ENCODE measurements at regions not wholly inside any gene's neighbourhood (a gene's known extent, or its start where the extent isn't known, plus 50 kb on each side); places are given as distances from the start of the nearest gene placed in this dataset.

DNA sequence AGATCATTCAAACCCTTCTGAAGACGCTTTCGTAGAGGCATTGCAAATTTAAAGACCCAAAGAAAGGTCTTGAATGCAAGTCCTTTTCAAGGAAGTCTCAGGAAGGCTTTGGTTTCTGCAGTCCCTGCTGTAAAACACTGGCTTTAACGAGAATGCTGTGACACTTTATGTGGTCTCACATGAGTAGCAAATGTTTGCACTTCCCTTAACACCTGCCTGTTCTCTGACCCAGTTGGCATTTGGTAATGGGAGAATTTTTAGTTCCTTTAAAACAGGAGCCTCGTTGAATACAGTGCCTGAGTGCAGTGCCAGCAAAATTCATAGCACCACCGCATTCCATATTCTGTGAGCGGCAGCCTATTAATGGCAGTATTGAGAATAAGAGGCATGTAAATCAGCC, 330.5 kb upstream of the PRKX start:
- no peak overlapping the region for H3K27ac Mint-ChIP-seq

GRCh38 chrX:4035874-4036273, 322.4 kb upstream of the PRKX start:
- H3K4me3 Mint-ChIP-seq, result no peak overlapping the region
- TF ChIP-seq, protein P1, sequence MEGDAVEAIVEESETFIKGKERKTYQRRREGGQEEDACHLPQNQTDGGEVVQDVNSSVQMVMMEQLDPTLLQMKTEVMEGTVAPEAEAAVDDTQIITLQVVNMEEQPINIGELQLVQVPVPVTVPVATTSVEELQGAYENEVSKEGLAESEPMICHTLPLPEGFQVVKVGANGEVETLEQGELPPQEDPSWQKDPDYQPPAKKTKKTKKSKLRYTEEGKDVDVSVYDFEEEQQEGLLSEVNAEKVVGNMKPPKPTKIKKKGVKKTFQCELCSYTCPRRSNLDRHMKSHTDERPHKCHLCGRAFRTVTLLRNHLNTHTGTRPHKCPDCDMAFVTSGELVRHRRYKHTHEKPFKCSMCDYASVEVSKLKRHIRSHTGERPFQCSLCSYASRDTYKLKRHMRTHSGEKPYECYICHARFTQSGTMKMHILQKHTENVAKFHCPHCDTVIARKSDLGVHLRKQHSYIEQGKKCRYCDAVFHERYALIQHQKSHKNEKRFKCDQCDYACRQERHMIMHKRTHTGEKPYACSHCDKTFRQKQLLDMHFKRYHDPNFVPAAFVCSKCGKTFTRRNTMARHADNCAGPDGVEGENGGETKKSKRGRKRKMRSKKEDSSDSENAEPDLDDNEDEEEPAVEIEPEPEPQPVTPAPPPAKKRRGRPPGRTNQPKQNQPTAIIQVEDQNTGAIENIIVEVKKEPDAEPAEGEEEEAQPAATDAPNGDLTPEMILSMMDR (IDR thresholded peaks at IDR 0.05), result no peak
- H3K4me1 Mint-ChIP-seq (ENCODE audit: low read depth), result no peaks in the 10 kb centered on the region
- H3K36me3 Mint-ChIP-seq (ENCODE audit: low read depth), result no peaks in the 10 kb centered on the region
- DNase-seq, result no peak
- no peak overlapping the region for H3K27ac Mint-ChIP-seq
- H3K27me3 Mint-ChIP-seq (ENCODE audit: insufficient read depth), result no peaks in the 10 kb centered on the region
- H3K9me3 Mint-ChIP-seq, result peaks cover 6% of the 10 kb centered on the region; the same call in 1 of the 2 replicates

More for the DNA sequence above, 330.5 kb upstream of the PRKX start:
- no peaks in the 10 kb centered on the region for H3K4me1 Mint-ChIP-seq (ENCODE audit: low read depth)
- no peaks in the 10 kb centered on the region for H3K36me3 Mint-ChIP-seq (ENCODE audit: low read depth)
- H3K27me3 Mint-ChIP-seq (ENCODE audit: insufficient read depth), result no peaks in the 10 kb centered on the region
- H3K9me3 Mint-ChIP-seq, result peaks cover 12% of the 10 kb centered on the region
- no peak overlapping the region for H3K4me3 Mint-ChIP-seq
- DNase-seq, result no peak
- TF ChIP-seq, protein P1 (IDR thresholded peaks at IDR 0.05), result no peak

DNA sequence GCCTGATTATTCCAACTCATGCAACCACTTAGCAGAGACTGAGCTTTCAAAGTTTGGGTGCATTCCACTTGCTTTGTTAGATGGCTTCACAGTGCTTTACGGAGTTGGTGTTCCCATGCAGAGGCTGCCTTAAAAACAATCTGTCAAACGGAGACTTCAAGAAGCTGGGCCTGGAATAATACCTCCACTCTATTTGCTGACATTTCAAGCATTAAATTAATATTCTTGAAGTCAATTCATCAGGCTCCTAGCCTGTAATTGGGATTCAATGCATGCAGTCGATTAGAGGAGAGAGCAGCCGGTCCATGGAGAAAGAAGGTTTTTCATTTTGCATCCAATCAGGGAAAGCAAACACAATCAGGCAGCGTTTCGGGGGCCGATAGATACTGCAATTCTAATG, 314.7 kb upstream of the PRKX start:
- H3K4me3 Mint-ChIP-seq, result no peak overlapping the region
- no peak for DNase-seq
- no peaks in the 10 kb centered on the region for H3K36me3 Mint-ChIP-seq (ENCODE audit: low read depth)
- H3K4me1 Mint-ChIP-seq (ENCODE audit: low read depth), result no peaks in the 10 kb centered on the region
- no peaks in the 10 kb centered on the region for H3K27me3 Mint-ChIP-seq (ENCODE audit: insufficient read depth)
- TF ChIP-seq, protein P1 (IDR thresholded peaks at IDR 0.05), result no peak
- no peak overlapping the region for H3K27ac Mint-ChIP-seq
- H3K9me3 Mint-ChIP-seq, result peaks cover 2% of the 10 kb centered on the region; the same call in 1 of the 2 replicates

- H3K27me3 Mint-ChIP-seq (ENCODE audit: insufficient read depth), result no peaks in the 10 kb centered on the region
- no peak for DNase-seq
- H3K4me1 Mint-ChIP-seq (ENCODE audit: low read depth), result no peaks in the 10 kb centered on the region
- TF ChIP-seq, protein P1 (IDR thresholded peaks at IDR 0.05), result no peak
- no peaks in the 10 kb centered on the region for H3K36me3 Mint-ChIP-seq (ENCODE audit: low read depth)
- peaks cover 4% of the 10 kb centered on the region for H3K9me3 Mint-ChIP-seq
- H3K4me3 Mint-ChIP-seq, result no peak overlapping the region
- no peak overlapping the region for H3K27ac Mint-ChIP-seq
Measured at GRCh38 chrX:4005281-4005680, 291.8 kb upstream of the PRKX start.

DNA sequence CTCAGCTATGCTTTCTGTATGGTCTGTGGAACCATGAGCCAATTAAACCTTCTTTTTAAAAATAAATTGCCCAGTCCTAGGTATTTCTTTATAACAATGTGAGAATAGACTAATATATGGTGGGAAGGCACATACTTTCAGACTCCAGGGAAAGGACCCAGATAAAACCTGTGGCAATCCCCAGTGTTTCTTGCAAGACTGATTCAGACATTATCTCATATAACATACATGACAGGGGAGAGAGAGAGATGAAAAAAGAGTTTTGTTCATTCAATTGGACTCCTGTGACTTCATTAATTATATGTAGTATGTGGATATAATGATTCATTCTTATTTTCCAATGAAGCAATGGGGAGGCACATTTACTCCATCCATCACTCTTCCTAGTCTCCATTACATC, 291.4 kb upstream of the PRKX start:
- TF ChIP-seq, protein P1 (IDR thresholded peaks at IDR 0.05), result no peak
- no peak for DNase-seq
- Mint-ChIP-seq H3K4me3 (no peak overlapping the region), H3K27me3 (ENCODE audit: insufficient read depth) (no peaks in the 10 kb centered on the region), H3K36me3 (ENCODE audit: low read depth) (no peaks in the 10 kb centered on the region), H3K9me3 (peaks cover 4% of the 10 kb centered on the region), H3K4me1 (ENCODE audit: low read depth) (no peaks in the 10 kb centered on the region), H3K27ac (no peak overlapping the region)

DNA sequence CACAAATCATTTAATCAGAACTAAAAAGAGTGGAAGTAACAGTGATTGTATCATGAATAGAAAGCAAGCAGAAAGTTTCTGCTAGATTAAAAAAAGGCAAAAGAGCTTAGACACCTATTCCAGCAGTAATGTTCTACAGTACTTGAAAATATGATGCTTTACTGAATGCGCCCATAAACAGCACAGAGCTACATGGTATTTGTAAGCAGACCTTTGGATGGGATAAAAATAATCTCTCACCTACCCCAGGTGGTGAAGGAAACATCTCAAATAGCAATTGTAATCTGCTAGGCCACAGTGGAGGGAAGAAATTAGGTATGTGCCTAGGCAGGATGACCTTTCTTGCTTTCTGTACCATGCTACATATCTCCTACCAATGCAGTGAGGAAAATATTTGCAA, 280.9 kb upstream of the PRKX start:
- H3K4me3 Mint-ChIP-seq, result no peak overlapping the region
- no peaks in the 10 kb centered on the region for H3K36me3 Mint-ChIP-seq (ENCODE audit: low read depth)
- no peak for DNase-seq
- no peaks in the 10 kb centered on the region; the same call in 1 of the 2 replicates for H3K9me3 Mint-ChIP-seq
- H3K27ac Mint-ChIP-seq, result no peak overlapping the region
- H3K4me1 Mint-ChIP-seq (ENCODE audit: low read depth), result no peaks in the 10 kb centered on the region
- TF ChIP-seq, protein P1 (IDR thresholded peaks at IDR 0.05), result no peak
- no peaks in the 10 kb centered on the region for H3K27me3 Mint-ChIP-seq (ENCODE audit: insufficient read depth)
